ENCODE measurements at regions not wholly inside any gene's neighbourhood (a gene's known extent, or its start where the extent isn't known, plus 50 kb on each side); places are given as distances from the start of the nearest gene placed in this dataset.

DNA sequence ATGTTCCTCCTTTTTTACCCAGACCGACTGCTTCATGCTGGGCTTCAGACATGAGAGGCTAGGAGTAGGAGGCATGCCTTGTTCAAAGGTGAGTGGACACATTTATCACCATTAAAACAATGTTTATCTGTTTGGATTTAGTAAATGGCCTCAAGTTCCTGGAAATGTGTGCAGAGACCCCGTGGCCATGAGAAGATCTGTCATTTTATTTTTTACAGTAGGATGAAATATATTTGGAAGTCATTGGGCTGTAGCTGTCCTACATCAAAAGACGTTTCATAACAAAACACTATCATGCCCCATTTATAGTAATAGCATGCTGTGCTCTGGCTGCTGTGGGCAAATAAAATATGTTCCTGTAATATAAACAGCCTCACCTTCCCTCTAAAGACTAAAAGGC is 403.9 kb upstream of the TNP1 start:
- no peak overlapping the region for H3K27ac Mint-ChIP-seq (ENCODE audit: unreplicated experiment)

GRCh38 chr2:217262911-217263310 is 403.0 kb upstream of the TNP1 start:
- TF ChIP-seq CTCF (IDR thresholded peaks at IDR 0.05; ENCODE audit: partially characterized antibody, unreplicated experiment), result no peak
- DNase-seq, result no peak
- H3K27ac Mint-ChIP-seq (ENCODE audit: unreplicated experiment), result no peak overlapping the region
- H3K27me3 Mint-ChIP-seq (ENCODE audit: unreplicated experiment), result peaks cover 3% of the 10 kb centered on the region
- H3K4me1 Mint-ChIP-seq (ENCODE audit: low read depth, unreplicated experiment), result no peaks in the 10 kb centered on the region
- H3K9me3 Mint-ChIP-seq (ENCODE audit: unreplicated experiment), result no peaks in the 10 kb centered on the region
- peaks cover 14% of the 10 kb centered on the region for H3K36me3 Mint-ChIP-seq (ENCODE audit: unreplicated experiment)
- no peak overlapping the region for H3K4me3 Mint-ChIP-seq (ENCODE audit: unreplicated experiment)

More for the DNA sequence above, 403.9 kb upstream of the TNP1 start:
- DNase-seq, result no peak
- Mint-ChIP-seq H3K9me3 (ENCODE audit: unreplicated experiment) (no peaks in the 10 kb centered on the region), H3K4me3 (ENCODE audit: unreplicated experiment) (no peak overlapping the region), H3K27me3 (ENCODE audit: unreplicated experiment) (peaks cover 5% of the 10 kb centered on the region), H3K4me1 (ENCODE audit: low read depth, unreplicated experiment) (no peaks in the 10 kb centered on the region), H3K36me3 (ENCODE audit: unreplicated experiment) (peaks cover 17% of the 10 kb centered on the region)
- TF ChIP-seq CTCF (IDR thresholded peaks at IDR 0.05; ENCODE audit: partially characterized antibody, unreplicated experiment), result no peak

DNA sequence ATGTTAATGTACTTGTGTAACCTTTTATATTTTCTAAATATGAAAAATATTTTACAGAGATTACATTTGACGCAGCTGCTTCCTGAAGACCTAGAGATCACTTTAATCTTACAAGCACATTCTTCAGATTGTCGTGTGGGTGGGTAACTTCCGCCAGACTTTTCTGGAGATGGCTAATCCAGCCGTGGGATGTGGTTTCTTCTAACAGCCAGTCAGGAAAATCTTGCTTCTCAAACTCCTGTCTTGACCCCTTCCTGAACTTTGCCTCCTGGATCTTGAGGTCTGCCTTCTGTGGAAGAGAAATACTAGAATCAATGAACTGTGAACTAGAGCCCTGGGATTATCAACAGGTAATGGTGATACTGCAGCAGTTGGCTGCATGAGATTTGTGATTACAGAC is 401.6 kb upstream of the TNP1 start:
- no peaks in the 10 kb centered on the region for H3K27me3 Mint-ChIP-seq (ENCODE audit: unreplicated experiment)

DNA sequence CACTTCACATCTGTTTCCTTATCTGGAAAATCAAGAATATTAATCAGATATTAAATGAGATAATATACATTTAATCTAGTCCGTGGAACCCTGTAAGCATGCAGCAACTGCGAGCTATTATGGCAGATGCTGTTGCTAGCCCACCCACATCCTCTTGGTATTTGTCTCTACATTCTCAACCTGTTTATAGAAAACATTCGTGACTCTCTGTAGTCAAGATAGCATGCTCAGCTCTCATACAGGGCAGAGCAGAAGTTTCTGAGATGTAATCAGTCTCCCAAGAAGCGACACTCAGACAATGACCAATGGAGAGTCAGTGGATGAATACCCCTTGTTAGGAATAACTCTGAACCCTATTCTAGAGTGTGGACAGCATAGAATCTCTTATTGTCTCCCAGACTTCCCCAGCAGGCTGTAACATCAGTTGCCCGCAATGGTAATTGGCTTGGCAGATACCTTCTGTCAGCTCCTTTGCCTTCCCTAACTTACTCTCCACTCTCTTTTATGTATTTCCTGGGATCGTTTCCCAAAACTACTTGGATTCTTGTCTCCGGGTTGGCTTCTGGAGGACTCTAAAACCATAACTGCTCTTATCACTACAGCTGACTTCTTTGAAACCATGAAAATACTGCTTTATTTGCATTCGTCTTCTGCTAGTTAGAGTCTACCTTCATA is 400.7 kb upstream of the TNP1 start:
- Mint-ChIP-seq H3K27ac (ENCODE audit: unreplicated experiment) (no peak overlapping the region), H3K4me1 (ENCODE audit: low read depth, unreplicated experiment) (no peaks in the 10 kb centered on the region), H3K9me3 (ENCODE audit: unreplicated experiment) (no peaks in the 10 kb centered on the region), H3K27me3 (ENCODE audit: unreplicated experiment) (no peaks in the 10 kb centered on the region), H3K36me3 (ENCODE audit: unreplicated experiment) (no peaks in the 10 kb centered on the region), H3K4me3 (ENCODE audit: unreplicated experiment) (no peak overlapping the region)
- no peak for DNase-seq
- TF ChIP-seq CTCF (IDR thresholded peaks at IDR 0.05; ENCODE audit: partially characterized antibody, unreplicated experiment), result no peak

More for the DNA sequence above, 401.6 kb upstream of the TNP1 start:
- peaks cover 7% of the 10 kb centered on the region for H3K36me3 Mint-ChIP-seq (ENCODE audit: unreplicated experiment)
- no peak overlapping the region for H3K27ac Mint-ChIP-seq (ENCODE audit: unreplicated experiment)
- no peak for DNase-seq
- H3K4me3 Mint-ChIP-seq (ENCODE audit: unreplicated experiment), result no peak overlapping the region
- no peaks in the 10 kb centered on the region for H3K4me1 Mint-ChIP-seq (ENCODE audit: low read depth, unreplicated experiment)
- no peak for TF ChIP-seq CTCF (IDR thresholded peaks at IDR 0.05; ENCODE audit: partially characterized antibody, unreplicated experiment)
- H3K9me3 Mint-ChIP-seq (ENCODE audit: unreplicated experiment), result no peaks in the 10 kb centered on the region

DNA sequence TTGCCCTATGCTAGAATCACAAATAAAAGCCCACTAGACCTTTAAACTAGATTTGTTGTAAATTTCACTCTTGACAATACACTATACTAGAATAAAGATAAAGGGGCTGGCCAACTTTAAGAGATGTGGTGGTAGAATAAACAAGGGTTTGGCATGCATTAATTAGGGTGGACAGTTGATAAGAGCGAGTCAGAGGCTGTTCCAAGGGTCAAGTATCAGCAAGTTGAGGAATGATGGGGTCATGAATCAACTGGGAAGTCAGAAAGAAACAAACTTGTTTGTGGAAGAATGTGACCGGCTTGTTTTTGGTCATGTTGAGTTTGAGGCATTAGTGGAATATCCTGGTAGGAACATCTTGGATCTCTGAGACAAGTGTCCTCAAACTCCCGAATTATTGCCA is 398.3 kb upstream of the TNP1 start:
- no peak for TF ChIP-seq CTCF (IDR thresholded peaks at IDR 0.05; ENCODE audit: partially characterized antibody, unreplicated experiment)
- Mint-ChIP-seq H3K4me3 (ENCODE audit: unreplicated experiment) (no peak overlapping the region), H3K9me3 (ENCODE audit: unreplicated experiment) (no peaks in the 10 kb centered on the region), H3K36me3 (ENCODE audit: unreplicated experiment) (no peaks in the 10 kb centered on the region), H3K27me3 (ENCODE audit: unreplicated experiment) (no peaks in the 10 kb centered on the region), H3K27ac (ENCODE audit: unreplicated experiment) (no peak overlapping the region), H3K4me1 (ENCODE audit: low read depth, unreplicated experiment) (no peaks in the 10 kb centered on the region)
- DNase-seq, result no peak

Measured in glutamatergic neuron (in vitro differentiated cells).